ENCODE measurements at regions not wholly inside any gene's neighbourhood (a gene's known extent, or its start where the extent isn't known, plus 50 kb on each side); places are given as distances from the start of the nearest gene placed in this dataset.

GRCh38 chr18:64334748-64335147, 185.9 kb upstream of the LINC00305 start:
- no peak for TF ChIP-seq CTCF (IDR thresholded peaks at IDR 0.05)
- Mint-ChIP-seq H3K4me3 (ENCODE audit: unreplicated experiment) (no peak overlapping the region), H3K4me1 (ENCODE audit: unreplicated experiment) (no peaks in the 10 kb centered on the region), H3K27me3 (ENCODE audit: unreplicated experiment) (no peaks in the 10 kb centered on the region), H3K36me3 (ENCODE audit: unreplicated experiment) (no peaks in the 10 kb centered on the region), H3K9me3 (ENCODE audit: unreplicated experiment) (no peaks in the 10 kb centered on the region), H3K27ac (ENCODE audit: unreplicated experiment) (no peak overlapping the region)
- DNase-seq (ENCODE audit: extremely low spot score, unreplicated experiment): no peak

GRCh38 chr18:64333584-64333983, 184.7 kb upstream of the LINC00305 start:
- Mint-ChIP-seq H3K27me3 (ENCODE audit: unreplicated experiment) (no peaks in the 10 kb centered on the region), H3K4me1 (ENCODE audit: unreplicated experiment) (no peaks in the 10 kb centered on the region), H3K27ac (ENCODE audit: unreplicated experiment) (no peak overlapping the region), H3K4me3 (ENCODE audit: unreplicated experiment) (no peak overlapping the region), H3K36me3 (ENCODE audit: unreplicated experiment) (no peaks in the 10 kb centered on the region), H3K9me3 (ENCODE audit: unreplicated experiment) (no peaks in the 10 kb centered on the region)
- no peak for DNase-seq (ENCODE audit: extremely low spot score, unreplicated experiment)
- TF ChIP-seq CTCF (IDR thresholded peaks at IDR 0.05): no peak

- Mint-ChIP-seq H3K36me3 (ENCODE audit: unreplicated experiment) (no peaks in the 10 kb centered on the region), H3K9me3 (ENCODE audit: unreplicated experiment) (peaks cover 4% of the 10 kb centered on the region), H3K27me3 (ENCODE audit: unreplicated experiment) (no peaks in the 10 kb centered on the region), H3K4me3 (ENCODE audit: unreplicated experiment) (no peak overlapping the region), H3K4me1 (ENCODE audit: unreplicated experiment) (no peaks in the 10 kb centered on the region), H3K27ac (ENCODE audit: unreplicated experiment) (no peak overlapping the region)
- DNase-seq (ENCODE audit: extremely low spot score, unreplicated experiment): no peak
- TF ChIP-seq CTCF (IDR thresholded peaks at IDR 0.05): no peak
Observed at GRCh38 chr18:64332835-64333234, 183.9 kb upstream of the LINC00305 start.

GRCh38 chr18:64331419-64331818, 182.5 kb upstream of the LINC00305 start:
- Mint-ChIP-seq H3K4me3 (ENCODE audit: unreplicated experiment) (no peak overlapping the region), H3K4me1 (ENCODE audit: unreplicated experiment) (no peaks in the 10 kb centered on the region), H3K36me3 (ENCODE audit: unreplicated experiment) (no peaks in the 10 kb centered on the region), H3K27me3 (ENCODE audit: unreplicated experiment) (no peaks in the 10 kb centered on the region), H3K27ac (ENCODE audit: unreplicated experiment) (no peak overlapping the region), H3K9me3 (ENCODE audit: unreplicated experiment) (peaks cover 4% of the 10 kb centered on the region)
- TF ChIP-seq CTCF (IDR thresholded peaks at IDR 0.05): no peak
- DNase-seq (ENCODE audit: extremely low spot score, unreplicated experiment): no peak

- Mint-ChIP-seq H3K4me1 (ENCODE audit: unreplicated experiment) (no peaks in the 10 kb centered on the region), H3K4me3 (ENCODE audit: unreplicated experiment) (no peak overlapping the region), H3K36me3 (ENCODE audit: unreplicated experiment) (no peaks in the 10 kb centered on the region), H3K27ac (ENCODE audit: unreplicated experiment) (no peak overlapping the region), H3K9me3 (ENCODE audit: unreplicated experiment) (peaks cover 4% of the 10 kb centered on the region), H3K27me3 (ENCODE audit: unreplicated experiment) (no peaks in the 10 kb centered on the region)
- TF ChIP-seq CTCF (IDR thresholded peaks at IDR 0.05): no peak
- no peak for DNase-seq (ENCODE audit: extremely low spot score, unreplicated experiment)
Observed at GRCh38 chr18:64330931-64331330, 182.0 kb upstream of the LINC00305 start.

All from osteocyte (in vitro differentiated cells).